GM21786 (cell line): ENCODE measurements at regions not wholly inside any gene's neighbourhood (a gene's known extent, or its start where the extent isn't known, plus 50 kb on each side); places are given as distances from the start of the nearest gene placed in this dataset.

Experiments used
- ATAC-seq: cut with Tn5 transposase; IDR thresholded peaks from one replicate; pipeline ENCODE4 v1.9.1; 2021; ENCODE audit not compliant: unreplicated experiment

- ATAC-seq = peak; percentile 58
These were observed 116.6 kb upstream of the HIVEP3 start for GRCh38 chr1:42035205-42035829.

GRCh38 chr1:42034426-42034825 lies 115.7 kb upstream of the HIVEP3 start:
- no peak for ATAC-seq

GRCh38 chr1:42033629-42034028 lies 114.9 kb upstream of the HIVEP3 start:
- ATAC-seq = no peak

- no peak for ATAC-seq
These were observed 99.0 kb upstream of the HIVEP3 start for GRCh38 chr1:42017730-42018129.

- ATAC-seq = peak; percentile 48
These were observed 98.5 kb upstream of the HIVEP3 start for GRCh38 chr1:42017259-42017658.

- no peak for ATAC-seq
These were observed 96.1 kb upstream of the HIVEP3 start for GRCh38 chr1:42014823-42015222.

GRCh38 chr1:42013881-42014470 lies 95.3 kb upstream of the HIVEP3 start:
- no peak for ATAC-seq

GRCh38 chr1:42012852-42013251 lies 94.1 kb upstream of the HIVEP3 start:
- ATAC-seq = no peak

- ATAC-seq = no peak
These were observed 91.7 kb upstream of the HIVEP3 start for GRCh38 chr1:42010381-42010780.

- ATAC-seq = no peak
These were observed 89.5 kb upstream of the HIVEP3 start for GRCh38 chr1:42008264-42008663.

- ATAC-seq = no peak
These were observed 88.1 kb upstream of the HIVEP3 start for GRCh38 chr1:42006836-42007235.

- ATAC-seq = no peak
These were observed 87.4 kb upstream of the HIVEP3 start for GRCh38 chr1:42006093-42006492.

- ATAC-seq = no peak
These were observed 86.8 kb upstream of the HIVEP3 start for GRCh38 chr1:42005530-42005929.

GRCh38 chr1:42004860-42005259 lies 86.1 kb upstream of the HIVEP3 start:
- ATAC-seq = no peak

- no peak for ATAC-seq
These were observed 85.6 kb upstream of the HIVEP3 start for GRCh38 chr1:42004322-42004721.

- no peak for ATAC-seq
These were observed 84.7 kb upstream of the HIVEP3 start for GRCh38 chr1:42003433-42003832.

- ATAC-seq = no peak
These were observed 83.5 kb upstream of the HIVEP3 start for GRCh38 chr1:42002220-42002619.

- no peak for ATAC-seq
These were observed 82.0 kb upstream of the HIVEP3 start for GRCh38 chr1:42000766-42001165.

GRCh38 chr1:41999884-42000283 lies 81.2 kb upstream of the HIVEP3 start:
- ATAC-seq = no peak

- no peak for ATAC-seq
These were observed 79.5 kb upstream of the HIVEP3 start for GRCh38 chr1:41998250-41998649.

GRCh38 chr1:41997153-41997552 lies 78.4 kb upstream of the HIVEP3 start:
- no peak for ATAC-seq

- no peak for ATAC-seq
These were observed 76.9 kb upstream of the HIVEP3 start for GRCh38 chr1:41995441-41996130.
